HG02840 (cell line): ENCODE measurements at regions not wholly inside any gene's neighbourhood (a gene's known extent, or its start where the extent isn't known, plus 50 kb on each side); places are given as distances from the start of the nearest gene placed in this dataset.
"Not testable (repeated sequence)": the region's sequence is repeated elsewhere in the genome, so short reads cannot be mapped to it uniquely, and the experiment has no call there.

ENCODE experiments used
- ATAC-seq: cut with Tn5 transposase; IDR thresholded peaks from one replicate; pipeline ENCODE4 v1.9.1; 2021; ENCODE audit warnings: mild to moderate bottlenecking, moderate library complexity, moderate number of reproducible peaks; ENCODE audit not compliant: unreplicated experiment, low FRiP score

- no peak for ATAC-seq
Observed at GRCh38 chr7:16267953-16268820, 153.2 kb downstream of the CRPPA start.

GRCh38 chr7:16266877-16267276, 154.5 kb downstream of the CRPPA start:
- no peak for ATAC-seq

GRCh38 chr7:16266470-16266869, 154.9 kb downstream of the CRPPA start:
- not testable (repeated sequence) for ATAC-seq

- no peak for ATAC-seq
Observed at GRCh38 chr7:16265863-16266458, 155.4 kb downstream of the CRPPA start.

GRCh38 chr7:16264823-16265804, 156.2 kb downstream of the CRPPA start:
- ATAC-seq, result no peak

- no peak for ATAC-seq
Observed at GRCh38 chr7:16264036-16264819, 157.1 kb downstream of the CRPPA start.

- ATAC-seq, result not testable (repeated sequence)
Observed at GRCh38 chr7:16263377-16263776, 158.0 kb downstream of the CRPPA start.

GRCh38 chr7:16261654-16262053, 159.7 kb downstream of the CRPPA start:
- no peak for ATAC-seq

- ATAC-seq, result no peak
Observed at GRCh38 chr7:16261100-16261499, 160.2 kb downstream of the CRPPA start.

- ATAC-seq, result no peak
Observed at GRCh38 chr7:16260236-16260728, 161.1 kb downstream of the CRPPA start.

- ATAC-seq, result not testable (repeated sequence)
Observed at GRCh38 chr7:16256419-16256818, 164.9 kb downstream of the CRPPA start.

- ATAC-seq, result not testable (repeated sequence)
Observed at GRCh38 chr7:16255952-16256351, 165.4 kb downstream of the CRPPA start.

- ATAC-seq, result not testable (repeated sequence)
Observed at GRCh38 chr7:16250655-16251054, 170.7 kb downstream of the CRPPA start.

- not testable (repeated sequence) for ATAC-seq
Observed at GRCh38 chr7:16249204-16249603, 172.1 kb downstream of the CRPPA start.

- ATAC-seq, result not testable (repeated sequence)
Observed at GRCh38 chr7:16248556-16248955, 172.8 kb downstream of the CRPPA start.

GRCh38 chr7:16244469-16244868, 176.9 kb downstream of the CRPPA start:
- ATAC-seq, result no peak

GRCh38 chr7:16242920-16243319, 178.4 kb downstream of the CRPPA start:
- ATAC-seq, result no peak

GRCh38 chr7:16241017-16241416, 180.3 kb downstream of the CRPPA start:
- no peak for ATAC-seq

GRCh38 chr7:16236381-16236780, 185.0 kb downstream of the CRPPA start:
- ATAC-seq, result no peak
